MM.1S (cell line): ENCODE measurements at regions not wholly inside any gene's neighbourhood (a gene's known extent, or its start where the extent isn't known, plus 50 kb on each side); places are given as distances from the start of the nearest gene placed in this dataset.

ENCODE experiments used
- DNase-seq: peaks from one replicate; pipeline ENCODE4 v3.0.0-alpha.2; 2015
- H2AFZ ChIP-seq: fragments of 300-600 bp; sonication (generic); 2 replicates; pipeline ENCODE4 v1.6.0; 2016; ENCODE audit warnings: antibody characterized with exemption, low read length
- H3F3A ChIP-seq: fragments of 300-600 bp; sonication (generic); 2 replicates; pipeline ENCODE4 v1.6.1; 2016; ENCODE audit warnings: mild to moderate bottlenecking, antibody characterized with exemption, low read length, moderate library complexity, mixed read lengths; ENCODE audit not compliant: insufficient read depth
- H3K27ac ChIP-seq: fragments of 300-600 bp; sonication (generic); 2 replicates; pipeline ENCODE4 v1.5.1; 2016; ENCODE audit warnings: mild to moderate bottlenecking, low read length
- H3K27me3 ChIP-seq: fragments of 300-600 bp; sonication (generic); replicated peaks from 2 replicates; pipeline ENCODE4 v1.6.0; 2016; ENCODE audit warnings: low read length; ENCODE audit not compliant: insufficient read depth
- H3K36me3 ChIP-seq: fragments of 300-600 bp; sonication (generic); replicated peaks from 2 replicates; pipeline ENCODE4 v1.6.1; 2016; ENCODE audit warnings: mild to moderate bottlenecking, low read length, mixed read lengths; ENCODE audit not compliant: insufficient read depth
- H3K4me1 ChIP-seq: fragments of 300-600 bp; sonication (generic); 2 replicates; pipeline ENCODE4 v1.6.1; 2016; ENCODE audit warnings: low read length, mixed read lengths
- H3K4me2 ChIP-seq: fragments of 300-600 bp; sonication (generic); 2 replicates; pipeline ENCODE4 v1.6.0; 2016; ENCODE audit warnings: low read depth, low read length
- H3K4me3 ChIP-seq: fragments of 300-600 bp; sonication (generic); 2 replicates; pipeline ENCODE4 v1.5.1; 2016; ENCODE audit warnings: low read length, mixed read lengths
- H3K79me2 ChIP-seq: fragments of 300-600 bp; sonication (generic); 2 replicates; pipeline ENCODE4 v1.6.1; 2016; ENCODE audit warnings: mixed run types, low read length, mixed read lengths
- H3K9ac ChIP-seq: fragments of 300-600 bp; sonication (generic); 2 replicates; pipeline ENCODE4 v1.6.1; 2016; ENCODE audit warnings: low read length, mixed read lengths
- H3K9me2 ChIP-seq: fragments of 300-600 bp; sonication (generic); replicated peaks from 2 replicates; pipeline ENCODE4 v1.6.1; 2016; ENCODE audit warnings: mild to moderate bottlenecking, low read length, mixed read lengths; ENCODE audit not compliant: insufficient read depth
- H3K9me3 ChIP-seq: fragments of 300-600 bp; sonication (generic); replicated peaks from 2 replicates; pipeline ENCODE4 v1.6.1; 2016; ENCODE audit warnings: mild to moderate bottlenecking, low read length, mixed read lengths; ENCODE audit not compliant: insufficient read depth
- H4K20me1 ChIP-seq: fragments of 300-600 bp; sonication (generic); 2 replicates; pipeline ENCODE4 v1.6.1; 2016; ENCODE audit warnings: mild to moderate bottlenecking, low read length, moderate library complexity, mixed read lengths; ENCODE audit not compliant: insufficient read depth
- EZH2 ChIP-seq: fragments of 300-600 bp; sonication (generic); optimal IDR thresholded peaks from 2 replicates; pipeline ENCODE3; 2017; ENCODE audit warnings: low read depth, mild to moderate bottlenecking, antibody characterized with exemption, low read length, mixed read lengths
- EZH2phosphoT487 ChIP-seq: fragments of 300-600 bp; sonication (generic); IDR thresholded peaks from 2 replicates; pipeline ENCODE4 v1.6.1; 2018; ENCODE audit warnings: antibody characterized with exemption, low read length
- TF ChIP-seq, protein P1 (sequence below): fragments of 300-600 bp; sonication (generic); IDR thresholded peaks from 2 replicates; pipeline ENCODE4 v1.5.1; 2016; ENCODE audit warnings: antibody characterized with exemption, low read length, mixed read lengths

DNA sequence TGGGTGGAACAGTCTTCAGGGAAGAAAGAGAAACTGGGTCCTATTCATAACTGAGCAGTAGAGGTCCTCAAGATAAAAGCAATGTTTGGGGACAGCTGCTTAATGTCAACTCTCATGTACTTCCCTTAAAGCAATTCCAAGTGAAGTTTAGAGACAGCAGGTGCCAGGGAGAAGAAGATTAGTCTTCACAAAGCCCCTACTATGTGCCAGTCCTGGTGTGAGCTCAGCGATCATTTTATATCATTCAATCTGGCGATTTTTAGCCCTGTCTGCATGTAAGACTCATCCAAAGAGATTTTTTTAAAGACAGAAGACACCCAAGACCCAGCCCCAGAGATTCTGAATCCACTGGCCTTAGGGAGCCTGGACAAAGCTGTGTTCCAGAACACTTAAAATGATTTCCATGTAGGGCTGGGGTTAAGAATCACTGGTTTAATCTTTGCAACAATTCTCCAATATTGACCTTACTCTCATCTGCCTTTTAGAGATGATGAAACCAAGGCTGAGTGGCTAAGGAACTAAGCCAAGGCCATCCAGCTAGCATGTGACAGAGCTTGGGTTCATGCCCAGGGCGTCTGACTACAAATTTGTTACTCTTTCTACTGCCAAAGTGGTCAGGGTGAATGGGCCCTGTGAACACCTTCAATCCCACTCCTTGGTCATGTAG, 404.5 kb upstream of the TBX3 start:
- no peaks in the 10 kb centered on the region for H3K4me1 ChIP-seq
- H3F3A ChIP-seq = no peaks in the 10 kb centered on the region
- no peak for TF ChIP-seq EZH2
- TF ChIP-seq EZH2phosphoT487 = no peak
- TF ChIP-seq, protein P1, sequence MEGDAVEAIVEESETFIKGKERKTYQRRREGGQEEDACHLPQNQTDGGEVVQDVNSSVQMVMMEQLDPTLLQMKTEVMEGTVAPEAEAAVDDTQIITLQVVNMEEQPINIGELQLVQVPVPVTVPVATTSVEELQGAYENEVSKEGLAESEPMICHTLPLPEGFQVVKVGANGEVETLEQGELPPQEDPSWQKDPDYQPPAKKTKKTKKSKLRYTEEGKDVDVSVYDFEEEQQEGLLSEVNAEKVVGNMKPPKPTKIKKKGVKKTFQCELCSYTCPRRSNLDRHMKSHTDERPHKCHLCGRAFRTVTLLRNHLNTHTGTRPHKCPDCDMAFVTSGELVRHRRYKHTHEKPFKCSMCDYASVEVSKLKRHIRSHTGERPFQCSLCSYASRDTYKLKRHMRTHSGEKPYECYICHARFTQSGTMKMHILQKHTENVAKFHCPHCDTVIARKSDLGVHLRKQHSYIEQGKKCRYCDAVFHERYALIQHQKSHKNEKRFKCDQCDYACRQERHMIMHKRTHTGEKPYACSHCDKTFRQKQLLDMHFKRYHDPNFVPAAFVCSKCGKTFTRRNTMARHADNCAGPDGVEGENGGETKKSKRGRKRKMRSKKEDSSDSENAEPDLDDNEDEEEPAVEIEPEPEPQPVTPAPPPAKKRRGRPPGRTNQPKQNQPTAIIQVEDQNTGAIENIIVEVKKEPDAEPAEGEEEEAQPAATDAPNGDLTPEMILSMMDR = no peak
- no peaks in the 10 kb centered on the region for H3K9me2 ChIP-seq
- no peak overlapping the region for H2AFZ ChIP-seq
- DNase-seq = no peak
- no peaks in the 10 kb centered on the region for H3K36me3 ChIP-seq
- H3K9me3 ChIP-seq = no peaks in the 10 kb centered on the region
- no peaks in the 10 kb centered on the region for H4K20me1 ChIP-seq
- H3K79me2 ChIP-seq = no peaks in the 10 kb centered on the region
- H3K4me3 ChIP-seq = no peak overlapping the region
- H3K27me3 ChIP-seq = no peaks in the 10 kb centered on the region
- H3K9ac ChIP-seq = no peak overlapping the region
- no peak overlapping the region for H3K4me2 ChIP-seq
- no peak overlapping the region for H3K27ac ChIP-seq

DNA sequence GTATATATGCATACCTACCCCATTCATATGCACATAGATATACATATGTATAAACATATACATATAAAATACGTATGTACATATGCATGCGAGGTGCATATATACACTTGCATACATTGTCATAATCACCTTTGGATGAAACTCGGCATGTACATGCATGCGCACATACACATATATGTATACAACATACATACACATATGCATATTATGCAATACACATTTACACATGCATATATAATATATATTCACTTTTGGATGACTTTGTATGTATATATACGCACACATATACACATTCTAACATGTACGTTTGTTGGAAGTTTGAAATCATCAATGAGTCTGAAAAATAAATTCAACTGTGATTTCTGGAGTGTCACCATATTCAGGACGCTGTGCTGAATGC, 401.6 kb upstream of the TBX3 start:
- Histone ChIP-seq H3K9me2 (no peaks in the 10 kb centered on the region), H3F3A (no peaks in the 10 kb centered on the region), H4K20me1 (no peaks in the 10 kb centered on the region), H3K79me2 (no peaks in the 10 kb centered on the region), H3K4me2 (no peak overlapping the region), H3K9me3 (no peaks in the 10 kb centered on the region), H3K9ac (no peak overlapping the region), H3K27ac (no peak overlapping the region), H2AFZ (no peak overlapping the region), H3K27me3 (no peaks in the 10 kb centered on the region), H3K4me3 (no peak overlapping the region), H3K4me1 (no peaks in the 10 kb centered on the region), H3K36me3 (no peaks in the 10 kb centered on the region)
- DNase-seq = no peak
- no peak for TF ChIP-seq EZH2phosphoT487
- no peak for TF ChIP-seq EZH2
- TF ChIP-seq, protein P1 = no peak

DNA sequence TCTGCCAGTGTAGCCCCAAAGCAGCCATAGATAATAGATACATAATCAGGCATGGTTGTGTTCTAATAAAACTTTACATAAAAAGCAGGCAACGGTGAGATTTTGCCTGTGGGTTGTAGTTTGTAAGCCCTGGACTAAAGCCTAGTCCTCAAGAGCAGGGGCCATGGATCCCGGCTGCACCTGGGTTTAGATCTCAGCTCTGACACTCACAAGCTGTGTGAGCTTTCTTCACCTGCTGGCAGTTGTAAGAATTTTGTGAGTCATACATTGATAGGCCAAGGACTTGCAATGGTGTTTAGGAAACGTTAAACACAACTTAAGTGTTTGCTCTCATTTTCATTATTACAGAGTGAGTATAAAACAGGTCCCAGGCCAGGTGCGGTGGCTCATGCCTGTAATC, 395.8 kb upstream of the TBX3 start:
- no peaks in the 10 kb centered on the region for H3F3A ChIP-seq
- H3K79me2 ChIP-seq = no peaks in the 10 kb centered on the region

More for the DNA sequence above, 395.8 kb upstream of the TBX3 start:
- Histone ChIP-seq H3K27me3 (no peaks in the 10 kb centered on the region), H3K4me3 (no peak overlapping the region), H2AFZ (no peak overlapping the region), H3K27ac (no peak overlapping the region), H3K4me1 (no peaks in the 10 kb centered on the region), H3K36me3 (no peaks in the 10 kb centered on the region), H3K4me2 (no peak overlapping the region), H3K9me3 (no peaks in the 10 kb centered on the region), H3K9ac (no peak overlapping the region), H3K9me2 (no peaks in the 10 kb centered on the region), H4K20me1 (no peaks in the 10 kb centered on the region)
- DNase-seq = no peak
- TF ChIP-seq, protein P1 = no peak
- no peak for TF ChIP-seq EZH2phosphoT487
- no peak for TF ChIP-seq EZH2
